Lower lobe of right lung (tissue), 2 donors: ENCODE measurements at regions not wholly inside any gene's neighbourhood (a gene's known extent, or its start where the extent isn't known, plus 50 kb on each side); places are given as distances from the start of the nearest gene placed in this dataset.
A peak's percentile ranks its signal among the peaks of the same experiment; 100 is the strongest.

Source experiments
- ATAC-seq, 2 donors: fragments of 200-7000 bp; cut with Tn5 transposase; one replicate each; pipeline ENCODE4 v1.9.1; 2020 to 2022; ENCODE audit warnings: mild to moderate bottlenecking in 2 of 2, moderate library complexity in 2 of 2
- DNase-seq: peaks from one replicate; pipeline ENCODE4 v3.0.0-alpha.2; 2020
- H3K27ac ChIP-seq: fragments of 200-600 bp; one replicate; pipeline ENCODE4 v1.8.0; 2022
- H3K27me3 ChIP-seq: fragments of 200-600 bp; one replicate; pipeline ENCODE4 v1.8.0; 2022; ENCODE audit warnings: low read depth
- H3K36me3 ChIP-seq: fragments of 200-600 bp; one replicate; pipeline ENCODE4 v1.8.0; 2022; ENCODE audit warnings: mild to moderate bottlenecking
- H3K4me1 ChIP-seq: fragments of 200-600 bp; one replicate; pipeline ENCODE4 v1.8.0; 2022
- H3K4me3 ChIP-seq: fragments of 200-600 bp; one replicate; pipeline ENCODE4 v1.8.0; 2022; ENCODE audit warnings: mild to moderate bottlenecking
- H3K9me3 ChIP-seq: fragments of 200-600 bp; one replicate; pipeline ENCODE4 v1.8.0; 2022
- CTCF ChIP-seq: fragments of 200-600 bp; IDR thresholded peaks from one replicate; pipeline ENCODE4 v1.8.0; 2022; ENCODE audit warnings: antibody characterized with exemption, mild to moderate bottlenecking
- intact Hi-C: fragments of 100-400 bp; cut with DNase I; formaldehyde crosslinking; loops from one replicate; pipeline ENCODE4 v1.11.0; 2022
- donor health status: DM: no; HTN: yes; CAD: no; lungs with severe emphysema.

DNA sequence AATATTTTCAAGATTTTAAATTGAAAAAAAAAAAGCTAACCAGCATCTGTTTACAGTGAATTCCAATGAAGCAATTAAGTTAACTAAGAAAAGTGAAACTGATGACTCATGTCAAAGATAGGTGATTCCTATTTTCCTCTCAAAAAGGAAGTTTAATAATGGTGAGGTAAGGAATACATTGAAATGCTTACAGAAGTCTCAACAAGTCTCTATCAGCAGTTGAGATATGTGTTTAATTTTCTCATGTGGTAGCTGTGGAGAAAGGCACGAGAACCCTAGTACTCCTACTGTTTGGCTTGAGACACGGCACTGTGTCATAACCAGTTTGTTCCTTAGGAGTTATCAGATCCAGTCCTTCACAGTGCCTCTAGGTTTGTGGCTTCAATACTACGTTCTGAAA is 114.5 kb downstream of the SLC25A46 start:
- TF ChIP-seq CTCF, result no peak
- no peak overlapping the region for H3K4me3 ChIP-seq
- no peaks in the 10 kb centered on the region for H3K4me1 ChIP-seq
- H3K27ac ChIP-seq, result no peak overlapping the region
- intact Hi-C loops, result no loop called here
- H3K36me3 ChIP-seq, result no peaks in the 10 kb centered on the region
- peaks cover 6% of the 10 kb centered on the region for H3K9me3 ChIP-seq
- no peaks in the 10 kb centered on the region for H3K27me3 ChIP-seq
- ATAC-seq (no peak), DNase-seq (no peak)

DNA sequence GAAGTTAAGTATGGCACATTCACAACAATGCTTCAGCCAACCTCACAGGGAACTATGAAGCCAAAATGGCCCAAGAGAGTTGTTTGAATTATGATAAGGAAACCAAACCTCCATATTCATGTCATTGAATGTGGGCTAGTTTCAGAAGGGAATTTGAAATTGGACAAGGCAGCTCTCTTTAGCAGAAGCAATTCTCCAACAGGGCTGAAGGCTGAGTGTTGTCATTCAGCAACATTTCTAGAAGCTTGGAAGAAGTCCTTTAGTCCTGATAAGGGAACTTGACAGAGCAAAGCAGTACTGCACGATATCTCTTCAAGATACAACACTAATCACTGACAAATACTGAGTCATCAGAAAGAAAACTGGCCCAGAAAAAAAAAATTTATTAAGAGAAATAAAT is 115.4 kb downstream of the SLC25A46 start:
- no peak overlapping the region for H3K27ac ChIP-seq
- peaks cover 4% of the 10 kb centered on the region for H3K9me3 ChIP-seq
- no peaks in the 10 kb centered on the region for H3K27me3 ChIP-seq
- no peaks in the 10 kb centered on the region for H3K36me3 ChIP-seq
- intact Hi-C loops, result no loop called here
- DNase-seq (no peak), ATAC-seq (no peak)
- H3K4me3 ChIP-seq, result no peak overlapping the region
- no peaks in the 10 kb centered on the region for H3K4me1 ChIP-seq
- TF ChIP-seq CTCF, result no peak

- no peak for TF ChIP-seq CTCF
- no peaks in the 10 kb centered on the region for H3K36me3 ChIP-seq
- ATAC-seq, result no peak
- H3K27ac ChIP-seq, result no peak overlapping the region
- intact Hi-C loops, result no loop called here
- H3K27me3 ChIP-seq, result no peaks in the 10 kb centered on the region
- DNase-seq, result no peak
- H3K4me3 ChIP-seq, result no peak overlapping the region
- no peaks in the 10 kb centered on the region for H3K4me1 ChIP-seq
- H3K9me3 ChIP-seq, result no peaks in the 10 kb centered on the region
Observed at GRCh38 chr5:110855961-110856360, 117.2 kb downstream of the SLC25A46 start.

GRCh38 chr5:110865400-110866094 is 126.7 kb downstream of the SLC25A46 start:
- Histone ChIP-seq H3K36me3 (no peaks in the 10 kb centered on the region), H3K27ac (no peak overlapping the region), H3K9me3 (no peaks in the 10 kb centered on the region), H3K4me1 (no peaks in the 10 kb centered on the region), H3K4me3 (no peak overlapping the region), H3K27me3 (no peaks in the 10 kb centered on the region)
- peak; percentile 44 for TF ChIP-seq CTCF
- DNase-seq, result no peak
- intact Hi-C loops, result no loop called here
- peak; percentile 59 to 61 for ATAC-seq

DNA sequence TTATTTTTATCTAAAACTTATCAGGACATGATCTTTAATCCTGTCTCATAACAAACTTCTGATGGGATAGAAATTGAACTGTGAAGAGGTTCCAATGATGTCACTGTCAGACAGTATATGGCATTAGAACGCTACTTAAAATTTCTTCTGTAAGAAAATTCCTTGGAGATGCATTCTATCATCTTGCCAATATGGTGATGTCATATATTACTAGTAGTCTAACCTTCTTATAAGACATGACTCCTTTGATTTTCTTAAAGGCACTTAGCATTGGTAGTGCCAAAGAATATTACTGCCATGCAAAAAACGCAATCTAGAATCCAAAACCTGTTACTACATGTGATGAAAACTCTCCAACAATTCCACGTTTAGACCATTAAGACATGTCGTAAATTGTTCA is 131.1 kb downstream of the SLC25A46 start:
- H3K4me1 ChIP-seq, result no peaks in the 10 kb centered on the region
- H3K36me3 ChIP-seq, result no peaks in the 10 kb centered on the region
- intact Hi-C loops, result no loop called here
- ATAC-seq (no peak), DNase-seq (no peak)
- no peak overlapping the region for H3K4me3 ChIP-seq
- no peak overlapping the region for H3K27ac ChIP-seq
- H3K9me3 ChIP-seq, result no peaks in the 10 kb centered on the region
- no peak for TF ChIP-seq CTCF
- no peaks in the 10 kb centered on the region for H3K27me3 ChIP-seq

DNA sequence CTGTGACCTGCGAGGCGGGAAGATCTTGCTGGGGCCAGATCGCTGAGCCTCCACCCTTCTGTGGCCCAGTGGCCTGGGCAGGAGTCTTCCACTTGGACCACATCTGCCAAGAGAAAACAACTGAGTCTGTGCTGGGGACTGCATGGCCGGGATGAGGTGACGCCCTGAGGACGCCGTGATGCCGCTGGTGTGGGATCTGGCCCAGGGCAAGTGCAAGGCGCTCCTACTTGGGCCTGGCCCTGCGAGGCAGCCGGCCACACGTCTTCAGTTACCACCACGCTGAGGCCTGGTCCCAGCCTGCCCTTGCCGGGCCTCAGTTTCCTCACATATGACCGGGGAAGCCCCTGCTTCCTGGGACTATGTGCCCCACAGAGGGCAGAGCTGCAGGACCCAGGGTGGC is 133.4 kb downstream of the SLC25A46 start:
- Histone ChIP-seq H3K9me3 (no peaks in the 10 kb centered on the region), H3K27ac (no peak overlapping the region), H3K4me3 (no peak overlapping the region), H3K36me3 (no peaks in the 10 kb centered on the region), H3K4me1 (no peaks in the 10 kb centered on the region), H3K27me3 (no peaks in the 10 kb centered on the region)
- peak; percentile 11 to 23 for ATAC-seq
- DNase-seq, result peak; percentile 40
- intact Hi-C loops, result no loop called here
- TF ChIP-seq CTCF, result no peak
